ENCODE measurements at regions not wholly inside any gene's neighbourhood (a gene's known extent, or its start where the extent isn't known, plus 50 kb on each side); places are given as distances from the start of the nearest gene placed in this dataset.

- TF ChIP-seq EP300 (IDR thresholded peaks at IDR 0.05; ENCODE audit: borderline replicate concordance), result no peak
- no peak for TF ChIP-seq TEAD4 (IDR thresholded peaks at IDR 0.05)
- no peak for TF ChIP-seq CREB1 (IDR thresholded peaks at IDR 0.05; ENCODE audit: low read depth)
- TF ChIP-seq MAX (IDR thresholded peaks at IDR 0.05), result no peak
- no peak for TF ChIP-seq RAD21 (IDR thresholded peaks at IDR 0.05; ENCODE audit: low read depth)
- no peak for TF ChIP-seq EGR1 (IDR thresholded peaks at IDR 0.05)
- no peak for TF ChIP-seq NFIC (IDR thresholded peaks at IDR 0.05)
- no peak for TF ChIP-seq YY1 (IDR thresholded peaks at IDR 0.05; ENCODE audit: low read depth)
- TF ChIP-seq FOXM1 (IDR thresholded peaks at IDR 0.05; ENCODE audit: borderline replicate concordance, low read depth), result no peak
- TF ChIP-seq ZBTB7A (IDR thresholded peaks at IDR 0.05; ENCODE audit: low read depth), result no peak
- no peak for TF ChIP-seq USF1 (IDR thresholded peaks at IDR 0.05)
- no peak for TF ChIP-seq CEBPB (IDR thresholded peaks at IDR 0.05)
Measured at GRCh38 chr11:64498136-64498535, 57.6 kb upstream of the SLC22A11 start.
